Parathyroid adenoma (tissue), 2 donors: ENCODE measurements at regions not wholly inside any gene's neighbourhood (a gene's known extent, or its start where the extent isn't known, plus 50 kb on each side); places are given as distances from the start of the nearest gene placed in this dataset.
"Not testable (repeated sequence)": the region's sequence is repeated elsewhere in the genome, so short reads cannot be mapped to it uniquely, and the experiment has no call there.

Experiments
- H2AFZ ChIP-seq: fragments of 300-600 bp; sonication (generic); one replicate; pipeline ENCODE4 v1.7.0; 2017; ENCODE audit warnings: antibody characterized with exemption, mild to moderate bottlenecking
- H3K27ac ChIP-seq: fragments of 300-600 bp; sonication (generic); one replicate; pipeline ENCODE4 v1.7.0; 2017
- H3K27me3 ChIP-seq: fragments of 300-600 bp; sonication (generic); one replicate; pipeline ENCODE4 v1.7.0; 2017; ENCODE audit warnings: low read length; ENCODE audit not compliant: control insufficient read depth, insufficient read depth
- H3K36me3 ChIP-seq: fragments of 300-600 bp; sonication (generic); one replicate; pipeline ENCODE4 v1.7.0; 2017; ENCODE audit warnings: low read length; ENCODE audit not compliant: control insufficient read depth, insufficient read depth
- H3K4me1 ChIP-seq: fragments of 300-600 bp; sonication (generic); one replicate; pipeline ENCODE4 v1.7.0; 2017; ENCODE audit warnings: control low read depth
- H3K4me2 ChIP-seq: fragments of 300-600 bp; sonication (generic); one replicate; pipeline ENCODE4 v1.7.0; 2017; ENCODE audit warnings: low read length
- H3K4me3 ChIP-seq: fragments of 300-600 bp; sonication (generic); one replicate; pipeline ENCODE4 v1.7.0; 2017; ENCODE audit warnings: low read depth, low read length
- H3K79me2 ChIP-seq: fragments of 300-600 bp; sonication (generic); one replicate; pipeline ENCODE4 v1.7.0; 2017; ENCODE audit warnings: control low read depth
- H3K9ac ChIP-seq: fragments of 300-600 bp; sonication (generic); one replicate; pipeline ENCODE4 v1.7.0; 2017; ENCODE audit warnings: mild to moderate bottlenecking
- H3K9me3 ChIP-seq: fragments of 300-600 bp; sonication (generic); one replicate; pipeline ENCODE4 v1.7.0; 2017; ENCODE audit warnings: low read length; ENCODE audit not compliant: control insufficient read depth
- CTCF ChIP-seq: fragments of 300-600 bp; sonication (generic); IDR thresholded peaks from one replicate; pipeline ENCODE4 v1.7.0; 2017; ENCODE audit warnings: antibody characterized with exemption, mild to moderate bottlenecking
- donor health status: primary hyperparathyroidism.

DNA sequence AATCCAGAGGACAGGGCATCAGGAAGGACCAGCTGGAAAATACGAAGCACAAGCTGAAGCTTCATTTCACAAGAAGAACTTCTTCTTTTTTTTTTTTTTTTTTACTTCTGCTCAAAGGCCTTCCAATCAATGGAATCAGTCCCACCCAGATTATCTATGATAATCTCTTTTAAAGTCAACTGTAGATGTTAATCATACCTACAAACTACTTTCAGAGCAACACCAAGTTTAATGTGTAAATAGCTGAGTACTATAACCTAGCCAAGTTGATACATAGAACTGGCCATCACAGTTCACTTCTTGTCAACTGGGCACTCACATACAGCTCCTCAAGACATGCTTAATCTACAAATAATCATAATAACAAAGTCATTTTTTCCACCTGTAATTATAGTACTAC, 1645.9 kb upstream of the CELF4 start:
- no peaks in the 10 kb centered on the region for H3K4me1 ChIP-seq
- H3K79me2 ChIP-seq: no peaks in the 10 kb centered on the region
- no peak overlapping the region for H2AFZ ChIP-seq
- no peak overlapping the region for H3K4me2 ChIP-seq
- H3K27me3 ChIP-seq: no peaks in the 10 kb centered on the region
- H3K9me3 ChIP-seq: no peaks in the 10 kb centered on the region
- no peaks in the 10 kb centered on the region for H3K36me3 ChIP-seq
- H3K27ac ChIP-seq: no peak overlapping the region
- no peak overlapping the region for H3K9ac ChIP-seq
- no peak for TF ChIP-seq CTCF
- no peak overlapping the region for H3K4me3 ChIP-seq

DNA sequence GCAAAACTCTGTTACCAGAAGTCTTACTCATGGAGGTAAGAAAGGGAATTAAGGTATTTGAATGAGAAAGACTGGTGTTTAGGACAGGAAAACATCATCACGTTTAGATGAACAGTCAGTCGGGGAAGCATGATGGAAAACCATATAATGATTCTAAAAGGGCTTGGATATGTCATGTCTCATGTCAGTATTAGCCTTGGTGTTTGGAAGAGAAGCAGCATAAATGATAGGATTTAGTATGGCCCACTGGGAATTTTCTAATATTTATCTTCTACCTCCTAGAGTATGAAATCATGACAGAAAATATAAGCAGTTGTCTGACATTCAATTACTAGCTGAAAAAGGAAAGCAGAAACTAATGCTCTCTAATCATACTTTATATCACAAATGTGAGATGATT, 1643.6 kb upstream of the CELF4 start:
- H3K9me3 ChIP-seq: no peaks in the 10 kb centered on the region
- no peak overlapping the region for H2AFZ ChIP-seq
- H3K36me3 ChIP-seq: no peaks in the 10 kb centered on the region
- TF ChIP-seq CTCF: no peak
- no peak overlapping the region for H3K27ac ChIP-seq
- H3K9ac ChIP-seq: no peak overlapping the region
- no peaks in the 10 kb centered on the region for H3K27me3 ChIP-seq
- no peaks in the 10 kb centered on the region for H3K79me2 ChIP-seq
- H3K4me1 ChIP-seq: no peaks in the 10 kb centered on the region
- no peak overlapping the region for H3K4me2 ChIP-seq
- H3K4me3 ChIP-seq: no peak overlapping the region

- no peaks in the 10 kb centered on the region for H3K27me3 ChIP-seq
- no peak overlapping the region for H3K9ac ChIP-seq
- TF ChIP-seq CTCF: no peak
- no peak overlapping the region for H3K4me3 ChIP-seq
- no peaks in the 10 kb centered on the region for H3K9me3 ChIP-seq
- H3K4me1 ChIP-seq: no peaks in the 10 kb centered on the region
- H3K36me3 ChIP-seq: no peaks in the 10 kb centered on the region
- H3K79me2 ChIP-seq: no peaks in the 10 kb centered on the region
- no peak overlapping the region for H3K4me2 ChIP-seq
- no peak overlapping the region for H2AFZ ChIP-seq
- no peak overlapping the region for H3K27ac ChIP-seq
These were observed 1643.1 kb upstream of the CELF4 start for GRCh38 chr18:39208729-39209128.

- H3K4me3 ChIP-seq: no peak overlapping the region
- no peaks in the 10 kb centered on the region for H3K9me3 ChIP-seq
- H3K79me2 ChIP-seq: no peaks in the 10 kb centered on the region
- H2AFZ ChIP-seq: no peak overlapping the region
- H3K36me3 ChIP-seq: no peaks in the 10 kb centered on the region
- H3K4me1 ChIP-seq: no peaks in the 10 kb centered on the region
- no peaks in the 10 kb centered on the region for H3K27me3 ChIP-seq
- TF ChIP-seq CTCF: no peak
- no peak overlapping the region for H3K4me2 ChIP-seq
- H3K9ac ChIP-seq: no peak overlapping the region
- no peak overlapping the region for H3K27ac ChIP-seq
These were observed 1642.6 kb upstream of the CELF4 start for GRCh38 chr18:39208190-39208589.

DNA sequence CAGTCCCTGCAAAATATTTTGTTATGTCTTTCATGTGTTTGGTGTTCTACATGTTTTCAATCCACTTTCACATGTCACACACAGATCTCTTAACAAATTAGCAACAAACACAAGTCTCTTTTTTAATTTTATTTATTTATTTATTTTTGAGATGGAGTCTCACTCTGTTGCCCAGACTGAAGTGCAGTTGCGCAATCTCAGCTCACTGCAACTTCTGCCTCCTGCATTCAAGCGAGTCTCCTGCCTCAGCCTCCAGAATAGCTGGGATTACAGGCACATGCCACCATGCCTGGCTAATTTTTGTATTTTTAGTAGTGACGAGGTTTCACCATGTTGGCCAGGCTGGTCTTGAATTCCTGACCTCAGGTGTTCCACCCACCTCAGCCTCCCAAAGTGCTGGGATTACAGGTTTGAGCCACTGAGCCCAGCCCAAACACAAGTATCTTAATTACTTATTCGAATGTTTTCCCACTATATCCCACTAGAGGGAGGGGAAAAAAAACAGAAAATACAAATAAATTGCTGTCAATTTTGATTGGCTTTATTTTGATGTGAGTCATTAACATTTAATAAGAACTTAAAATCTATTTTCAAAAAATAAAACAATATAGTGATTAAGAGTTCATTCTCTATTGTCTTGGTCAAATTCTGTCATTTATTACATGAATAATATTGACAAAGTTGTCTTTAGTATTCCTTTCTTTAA, 1641.0 kb upstream of the CELF4 start:
- not testable (repeated sequence) for H3K27me3 ChIP-seq, H3K27ac ChIP-seq, H3K9me3 ChIP-seq, H3K9ac ChIP-seq, H2AFZ ChIP-seq, H3K36me3 ChIP-seq, H3K79me2 ChIP-seq, H3K4me2 ChIP-seq, H3K4me1 ChIP-seq, H3K4me3 ChIP-seq
